C4-2B (cell line): ENCODE measurements at regions not wholly inside any gene's neighbourhood (a gene's known extent, or its start where the extent isn't known, plus 50 kb on each side); places are given as distances from the start of the nearest gene placed in this dataset.

Experiments
- ZFX ChIP-seq: fragments of 450-650 bp; IDR thresholded peaks from 2 replicates; pipeline ENCODE4 v1.6.1; 2017
- TF ChIP-seq, protein P1 (sequence below): fragments of 450-650 bp; conservative IDR thresholded peaks from 2 replicates; pipeline ENCODE4 v1.5.1; 2017; ENCODE audit warnings: mild to moderate bottlenecking

DNA sequence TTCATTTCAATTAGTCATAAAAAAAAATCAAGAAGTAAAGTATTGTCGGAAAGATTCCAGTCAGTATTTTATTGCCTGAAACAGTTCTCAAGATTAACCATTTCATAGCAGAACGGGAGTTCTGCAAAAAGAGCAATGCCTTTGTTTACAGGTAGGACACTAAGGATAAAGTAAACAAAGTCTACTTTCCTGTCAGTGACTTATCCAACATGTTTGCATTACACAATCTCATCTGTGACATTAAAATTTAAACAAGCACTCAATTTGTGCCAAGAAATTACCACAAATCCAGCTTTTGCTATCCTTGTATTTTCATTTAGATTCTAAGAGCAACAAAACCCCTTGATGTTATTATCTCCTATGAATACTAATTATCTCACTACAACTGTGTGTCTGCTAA lies 306.5 kb upstream of the LDB2 start:
- TF ChIP-seq, protein P1, sequence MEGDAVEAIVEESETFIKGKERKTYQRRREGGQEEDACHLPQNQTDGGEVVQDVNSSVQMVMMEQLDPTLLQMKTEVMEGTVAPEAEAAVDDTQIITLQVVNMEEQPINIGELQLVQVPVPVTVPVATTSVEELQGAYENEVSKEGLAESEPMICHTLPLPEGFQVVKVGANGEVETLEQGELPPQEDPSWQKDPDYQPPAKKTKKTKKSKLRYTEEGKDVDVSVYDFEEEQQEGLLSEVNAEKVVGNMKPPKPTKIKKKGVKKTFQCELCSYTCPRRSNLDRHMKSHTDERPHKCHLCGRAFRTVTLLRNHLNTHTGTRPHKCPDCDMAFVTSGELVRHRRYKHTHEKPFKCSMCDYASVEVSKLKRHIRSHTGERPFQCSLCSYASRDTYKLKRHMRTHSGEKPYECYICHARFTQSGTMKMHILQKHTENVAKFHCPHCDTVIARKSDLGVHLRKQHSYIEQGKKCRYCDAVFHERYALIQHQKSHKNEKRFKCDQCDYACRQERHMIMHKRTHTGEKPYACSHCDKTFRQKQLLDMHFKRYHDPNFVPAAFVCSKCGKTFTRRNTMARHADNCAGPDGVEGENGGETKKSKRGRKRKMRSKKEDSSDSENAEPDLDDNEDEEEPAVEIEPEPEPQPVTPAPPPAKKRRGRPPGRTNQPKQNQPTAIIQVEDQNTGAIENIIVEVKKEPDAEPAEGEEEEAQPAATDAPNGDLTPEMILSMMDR = no peak
- no peak for TF ChIP-seq ZFX
